ENCODE measurements at regions not wholly inside any gene's neighbourhood (a gene's known extent, or its start where the extent isn't known, plus 50 kb on each side); places are given as distances from the start of the nearest gene placed in this dataset.
"Not testable (repeated sequence)": the region's sequence is repeated elsewhere in the genome, so short reads cannot be mapped to it uniquely, and the experiment has no call there.

GRCh38 chr15:34528055-34528754 is 55.2 kb downstream of the GOLGA8B start:
- DNase-seq (ENCODE audit: low spot score) = not testable (repeated sequence)

- peak; percentile 10 for DNase-seq (ENCODE audit: low spot score)
Observed at GRCh38 chr15:34527641-34528040, 55.8 kb downstream of the GOLGA8B start.

GRCh38 chr15:34523849-34524248 is 59.6 kb downstream of the GOLGA8B start:
- not testable (repeated sequence) for DNase-seq (ENCODE audit: low spot score)

- not testable (repeated sequence) for DNase-seq (ENCODE audit: low spot score)
Observed at GRCh38 chr15:34522601-34523000, 60.9 kb downstream of the GOLGA8B start.

- not testable (repeated sequence) for DNase-seq (ENCODE audit: low spot score)
Observed at GRCh38 chr15:34521802-34522485, 61.5 kb downstream of the GOLGA8B start.

- no peak for DNase-seq (ENCODE audit: low spot score)
Observed at GRCh38 chr15:34520566-34520965, 62.9 kb downstream of the GOLGA8B start.

GRCh38 chr15:34520010-34520409 is 63.4 kb downstream of the GOLGA8B start:
- DNase-seq (ENCODE audit: low spot score) = not testable (repeated sequence)

- peak; percentile 10 for DNase-seq (ENCODE audit: low spot score)
Observed at GRCh38 chr15:34514251-34514670, 69.2 kb downstream of the GOLGA8B start.

GRCh38 chr15:34512628-34513027 is 70.8 kb downstream of the GOLGA8B start:
- no peak for DNase-seq (ENCODE audit: low spot score)

GRCh38 chr15:34501131-34501530 is 63.5 kb upstream of the GOLGA8A start:
- DNase-seq (ENCODE audit: low spot score) = no peak

GRCh38 chr15:34496207-34496995 is 58.8 kb upstream of the GOLGA8A start:
- DNase-seq (ENCODE audit: low spot score) = no peak

- not testable (repeated sequence) for DNase-seq (ENCODE audit: low spot score)
Observed at GRCh38 chr15:34495707-34496106, 58.1 kb upstream of the GOLGA8A start.

GRCh38 chr15:34494084-34494399 is 56.4 kb upstream of the GOLGA8A start:
- no peak for DNase-seq (ENCODE audit: low spot score)

GRCh38 chr15:34493001-34493400 is 55.4 kb upstream of the GOLGA8A start:
- DNase-seq (ENCODE audit: low spot score) = no peak

GRCh38 chr15:34491488-34491887 is 53.9 kb upstream of the GOLGA8A start:
- not testable (repeated sequence) for DNase-seq (ENCODE audit: low spot score)

GRCh38 chr15:34490417-34491193 is 53.0 kb upstream of the GOLGA8A start:
- DNase-seq (ENCODE audit: low spot score) = no peak

- DNase-seq (ENCODE audit: low spot score) = not testable (repeated sequence)
Observed at GRCh38 chr15:34488973-34489959, 51.7 kb upstream of the GOLGA8A start.

Measured in cerebellar cortex (tissue), 1 donor.